Spleen (tissue), 7 donors: ENCODE measurements at regions not wholly inside any gene's neighbourhood (a gene's known extent, or its start where the extent isn't known, plus 50 kb on each side); places are given as distances from the start of the nearest gene placed in this dataset.

Experiments used
- CTCF ChIP-seq, 11 experiments: fragments of 200-600 bp in 7 of 11; fragments of 450-650 bp in 4 of 11; sonication (generic) in 4 of 11; IDR thresholded peaks in 8 of 11; conservative IDR thresholded peaks in 3 of 11; 1 replicate in 7 of 11; 2 replicates in 4 of 11; pipeline versions ENCODE4 v1.4.0 to v1.8.0; 2016 to 2021; ENCODE audit warnings: antibody characterized with exemption in 11 of 11, inconsistent platforms in 4 of 11, mild to moderate bottlenecking in 1 of 11
- POLR2AphosphoS5 ChIP-seq, 3 donors: sonication (generic); formaldehyde crosslinking; IDR thresholded peaks; one replicate each; pipeline ENCODE4 v1.5.1; 2017; ENCODE audit warnings: antibody characterized with exemption in 3 of 3
- donor health status: DM: no; HTN: no; CAD: no; lungs with moderate emphysema.
- donor health status: DM: no; HTN: no; CAD: no.
- donor health status: DM: no; HTN: no; CAD: no.

- TF ChIP-seq CTCF (IDR thresholded peaks at IDR 0.05 in 8 of 11, conservative IDR thresholded peaks at IDR 0.05 in 3 of 11) (no peak), POLR2AphosphoS5 (IDR thresholded peaks at IDR 0.05) (no peak)
Measured at GRCh38 chr5:3025392-3025791, 273.9 kb upstream of the IRX2 start.
